Small intestine (tissue), 7 donors: ENCODE measurements at regions not wholly inside any gene's neighbourhood (a gene's known extent, or its start where the extent isn't known, plus 50 kb on each side); places are given as distances from the start of the nearest gene placed in this dataset.
"Not testable (repeated sequence)": the region's sequence is repeated elsewhere in the genome, so short reads cannot be mapped to it uniquely, and the experiment has no call there.

ENCODE experiments used
- DNase-seq, 2 donors: peaks; one replicate each; pipeline versions ENCODE4 v3.0.0 to v3.0.0-alpha.2; 2013
- FAIRE-seq: peaks from 2 replicates; lab custom pipeline; 2012; peaks lifted over from hg19 to GRCh38; lab: Jason Lieb, UNC
- H3K27ac ChIP-seq, 3 donors: one replicate each; pipeline ENCODE4 v1.5.1; 2013; ENCODE audit warnings: low read length in 2 of 3, mild to moderate bottlenecking in 2 of 3, control low read depth in 1 of 3, inconsistent platforms in 1 of 3, low read depth in 1 of 3, moderate library complexity in 1 of 3
- H3K27me3 ChIP-seq, 3 donors: one replicate each; pipeline ENCODE4 v1.6.1; 2013; ENCODE audit warnings: low read length in 3 of 3, inconsistent platforms in 1 of 3; ENCODE audit not compliant: control insufficient read depth in 3 of 3, insufficient read depth in 3 of 3
- H3K36me3 ChIP-seq, 3 donors: one replicate each; pipeline ENCODE4 v1.6.1; 2013; ENCODE audit warnings: low read length in 3 of 3, inconsistent platforms in 1 of 3, low read depth in 1 of 3, mild to moderate bottlenecking in 1 of 3, moderate library complexity in 1 of 3; ENCODE audit not compliant: control insufficient read depth in 3 of 3, insufficient read depth in 2 of 3
- H3K4me1 ChIP-seq, 3 donors: one replicate each; pipeline ENCODE4 v1.6.1; 2013; ENCODE audit warnings: low read length in 2 of 3, inconsistent platforms in 1 of 3, low read depth in 1 of 3, mild to moderate bottlenecking in 1 of 3, moderate library complexity in 1 of 3; ENCODE audit not compliant: control insufficient read depth in 3 of 3, insufficient read depth in 2 of 3
- H3K4me3 ChIP-seq, 3 donors: one replicate each; pipeline ENCODE4 v1.5.1; 2013; ENCODE audit warnings: low read length in 3 of 3, control low read depth in 1 of 3, inconsistent platforms in 1 of 3, low read depth in 1 of 3, mild to moderate bottlenecking in 1 of 3, moderate library complexity in 1 of 3
- H3K9me3 ChIP-seq, 2 donors: one replicate each; pipeline ENCODE4 v1.6.1; 2013; ENCODE audit warnings: low read depth in 1 of 2, low read length in 1 of 2; ENCODE audit not compliant: control insufficient read depth in 2 of 2, insufficient read depth in 1 of 2
- WGBS, 3 donors: extraction: QIAGEN DNeasy Blood & Tissue Kit; methylation state at CpG; one replicate each; pipeline ENCODE4 v1.1.7; 2013; 5-methylcytosine and 5-hydroxymethylcytosine counted together
- donor health status: healthy with polysubstance abuse.
- donor health status: control.
- donor health status: control.
- donor health status: Bipolar disorder and iron deficiency.
- donor health status: healthy.

- no peaks in the 10 kb centered on the region for H3K4me1 ChIP-seq
- H3K9me3 ChIP-seq = no peaks in the 10 kb centered on the region
- FAIRE-seq (no peak), DNase-seq (no peak)
- 78 to 85% (median 78%) methylated on average over 2 of the region's 2 CpGs for WGBS, 3 donors
- no peaks in the 10 kb centered on the region for H3K27me3 ChIP-seq
- no peak overlapping the region for H3K27ac ChIP-seq
- no peaks in the 10 kb centered on the region for H3K36me3 ChIP-seq
- H3K4me3 ChIP-seq = no peak overlapping the region
Measured at GRCh38 chr2:66192888-66193287, 242.0 kb upstream of the MEIS1 start.

- WGBS, 3 donors = 70 to 89% (median 80%) methylated on average over 1 of the region's 1 CpG
- Histone ChIP-seq H3K27me3 (no peaks in the 10 kb centered on the region), H3K4me1 (no peaks in the 10 kb centered on the region), H3K27ac (no peak overlapping the region), H3K9me3 (peaks cover 0 to 3% of the 10 kb centered on the region in 2 donors), H3K4me3 (no peak overlapping the region), H3K36me3 (no peaks in the 10 kb centered on the region)
- FAIRE-seq (no peak), DNase-seq (no peak)
Measured at GRCh38 chr2:66191311-66191710, 243.6 kb upstream of the MEIS1 start.

- Histone ChIP-seq H3K4me1 (no peaks in the 10 kb centered on the region), H3K4me3 (no peak overlapping the region), H3K27ac (no peak overlapping the region), H3K9me3 (peaks cover 0 to 3% of the 10 kb centered on the region in 2 donors), H3K27me3 (no peaks in the 10 kb centered on the region), H3K36me3 (no peaks in the 10 kb centered on the region)
- no peak for DNase-seq
- no peak for FAIRE-seq
Measured at GRCh38 chr2:66189553-66189952, 245.4 kb upstream of the MEIS1 start.

- WGBS, 3 donors = 22 to 63% (median 41%) methylated on average over 3 of the region's 3 CpGs
- DNase-seq (peak in 1 of 2 donors; percentile 4), FAIRE-seq (no peak)
Measured at GRCh38 chr2:66186537-66186936, 248.4 kb upstream of the MEIS1 start.

GRCh38 chr2:66185497-66186054 lies 249.3 kb upstream of the MEIS1 start:
- no peak for DNase-seq

More at GRCh38 chr2:66186537-66186936, 248.4 kb upstream of the MEIS1 start:
- H3K36me3 ChIP-seq = no peaks in the 10 kb centered on the region
- H3K9me3 ChIP-seq = peaks cover 0 to 3% of the 10 kb centered on the region in 2 donors
- H3K4me1 ChIP-seq = no peaks in the 10 kb centered on the region
- H3K4me3 ChIP-seq = no peak overlapping the region
- no peak overlapping the region for H3K27ac ChIP-seq
- no peaks in the 10 kb centered on the region for H3K27me3 ChIP-seq

GRCh38 chr2:66177128-66177796 lies 257.7 kb upstream of the MEIS1 start:
- H3K4me3 ChIP-seq, H3K4me1 ChIP-seq, DNase-seq, FAIRE-seq, H3K36me3 ChIP-seq, H3K27me3 ChIP-seq, H3K27ac ChIP-seq, H3K9me3 ChIP-seq: not testable (repeated sequence)
- WGBS, 3 donors = 85 to 91% (median 90%) methylated on average over 26 of the region's 26 CpGs

More at GRCh38 chr2:66185497-66186054, 249.3 kb upstream of the MEIS1 start:
- no peak for FAIRE-seq
- Histone ChIP-seq H3K9me3 (peaks cover 0 to 3% of the 10 kb centered on the region in 2 donors), H3K27me3 (no peaks in the 10 kb centered on the region), H3K4me3 (no peak overlapping the region), H3K27ac (no peak overlapping the region), H3K36me3 (no peaks in the 10 kb centered on the region), H3K4me1 (no peaks in the 10 kb centered on the region)
- WGBS, 3 donors = 78 to 90% (median 86%) methylated on average over 11 of the region's 11 CpGs

GRCh38 chr2:66174491-66174890 lies 260.4 kb upstream of the MEIS1 start:
- no peaks in the 10 kb centered on the region for H3K36me3 ChIP-seq
- H3K4me3 ChIP-seq = no peak overlapping the region

GRCh38 chr2:66173645-66174044 lies 261.3 kb upstream of the MEIS1 start:
- no peak for DNase-seq
- no peaks in the 10 kb centered on the region for H3K4me1 ChIP-seq
- no peaks in the 10 kb centered on the region for H3K9me3 ChIP-seq
- no peak for FAIRE-seq
- H3K4me3 ChIP-seq = no peak overlapping the region
- no peaks in the 10 kb centered on the region for H3K36me3 ChIP-seq
- 70 to 88% (median 78%) methylated on average over 1 of the region's 1 CpG for WGBS, 3 donors
- H3K27ac ChIP-seq = no peak overlapping the region
- H3K27me3 ChIP-seq = no peaks in the 10 kb centered on the region

More at GRCh38 chr2:66174491-66174890, 260.4 kb upstream of the MEIS1 start:
- no peak overlapping the region for H3K27ac ChIP-seq
- DNase-seq (no peak), FAIRE-seq (no peak)
- H3K4me1 ChIP-seq = no peaks in the 10 kb centered on the region
- no peaks in the 10 kb centered on the region for H3K27me3 ChIP-seq
- WGBS, 3 donors = 80 to 87% (median 81%) methylated on average over 5 of the region's 5 CpGs
- H3K9me3 ChIP-seq = no peaks in the 10 kb centered on the region
